ENCODE measurements at regions not wholly inside any gene's neighbourhood (a gene's known extent, or its start where the extent isn't known, plus 50 kb on each side); places are given as distances from the start of the nearest gene placed in this dataset.
"Not testable (repeated sequence)": the region's sequence is repeated elsewhere in the genome, so short reads cannot be mapped to it uniquely, and the experiment has no call there.

DNA sequence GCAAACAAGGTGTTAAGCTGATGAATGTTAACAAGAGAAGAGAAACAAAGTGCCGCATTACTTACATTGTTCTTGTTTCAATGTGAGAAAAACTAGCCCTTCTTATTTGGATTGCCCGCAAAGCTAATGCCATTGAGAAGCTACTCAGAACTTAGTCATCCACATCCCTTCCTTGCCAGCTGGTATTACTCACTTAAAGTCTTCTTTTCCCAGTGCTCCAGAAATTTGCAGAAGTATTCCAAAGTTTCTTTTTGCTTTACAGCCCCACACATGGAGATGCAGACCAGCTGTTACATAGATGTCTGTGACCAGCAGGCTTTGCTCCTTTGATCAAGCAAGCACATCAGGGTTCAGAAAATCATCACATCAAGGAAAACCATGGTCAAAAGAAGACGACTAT lies 529.0 kb downstream of the TBC1D32 start:
- DNase-seq = no peak

DNA sequence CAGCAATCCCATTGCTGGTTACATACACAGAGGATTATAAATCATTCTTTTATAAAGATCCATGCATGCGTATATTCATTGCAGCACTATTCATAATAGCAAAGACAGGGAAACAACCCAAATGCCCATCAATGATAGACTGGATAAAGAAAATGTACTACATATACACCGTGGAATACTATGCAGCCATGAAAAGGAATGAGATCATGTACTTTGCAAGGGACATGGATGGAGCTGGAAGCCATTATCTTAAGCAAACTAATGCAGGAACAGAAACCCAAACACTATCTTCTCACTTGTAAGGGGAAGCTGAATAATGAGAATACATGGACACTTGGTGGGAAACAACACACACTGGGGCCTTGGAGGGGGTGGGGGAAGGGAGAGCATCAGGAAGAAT lies 529.7 kb downstream of the TBC1D32 start:
- no peak for DNase-seq

DNA sequence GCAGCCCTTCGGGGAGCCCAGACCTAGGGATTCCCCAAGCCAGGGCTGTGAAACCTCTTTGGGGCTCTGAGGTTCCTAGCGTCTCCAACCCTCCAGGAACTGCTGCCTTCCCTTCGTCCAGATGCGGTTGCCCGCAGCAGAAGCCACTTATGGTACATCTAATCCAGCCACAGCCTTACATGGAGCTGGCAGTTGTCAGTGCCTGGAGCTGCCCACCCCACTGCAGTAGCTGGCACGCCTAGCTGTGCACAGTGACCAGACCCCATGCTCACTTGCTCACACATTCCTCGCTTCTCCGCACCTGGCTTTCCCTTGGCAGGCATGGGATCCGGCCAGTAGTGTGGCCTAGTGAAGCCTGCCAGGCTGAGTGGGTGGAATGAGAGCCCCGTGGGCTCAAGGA lies 547.6 kb downstream of the TBC1D32 start:
- no peak for DNase-seq

DNA sequence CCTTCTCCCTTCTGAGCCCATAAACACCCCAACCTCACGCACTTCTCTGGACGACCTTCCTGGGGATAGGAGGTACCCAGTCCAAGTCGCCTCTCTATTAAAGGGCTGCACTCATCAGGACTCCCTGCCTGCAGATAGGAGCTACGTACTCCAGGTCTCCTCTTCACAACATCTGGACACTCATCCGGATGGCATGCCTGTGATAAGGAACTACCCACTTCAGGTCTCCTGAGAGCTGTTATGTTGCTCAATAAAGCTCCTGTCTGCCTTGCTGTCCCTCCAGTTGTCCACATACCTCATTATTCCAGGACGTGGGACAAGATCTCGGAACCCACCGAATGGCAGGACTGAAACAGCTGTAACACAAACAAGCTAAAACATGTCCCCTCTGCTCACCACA lies 548.0 kb downstream of the TBC1D32 start:
- no peak for DNase-seq

DNA sequence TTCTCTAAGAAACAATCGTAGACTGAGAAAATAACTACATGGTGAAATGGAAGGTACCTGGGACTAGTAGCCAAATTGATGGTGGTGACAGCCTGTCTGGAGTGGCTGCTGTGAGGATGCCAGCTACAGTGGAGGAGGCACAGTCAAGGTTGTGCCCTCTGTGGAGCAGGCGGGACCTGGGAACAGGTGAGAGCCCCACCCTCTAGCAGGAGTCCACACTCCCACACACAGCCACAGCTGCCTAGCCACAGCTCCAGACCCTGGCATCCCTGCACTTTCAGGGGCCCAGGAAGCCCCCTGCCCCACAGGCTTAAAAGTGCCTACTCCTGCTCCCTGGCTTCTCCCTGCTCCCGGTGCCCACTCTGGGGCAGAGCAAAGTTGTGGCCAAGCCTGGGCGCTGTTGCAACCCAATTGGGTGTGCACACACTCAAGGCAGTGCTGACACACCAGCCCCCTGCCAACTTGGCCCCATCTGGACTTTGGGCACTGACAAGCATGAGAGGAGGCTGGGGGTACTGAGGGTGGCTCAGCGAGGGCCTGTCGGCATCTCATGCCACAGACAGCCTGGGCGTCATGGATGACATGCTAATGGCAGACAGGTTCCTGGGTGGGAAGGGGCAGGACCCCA lies 548.7 kb downstream of the TBC1D32 start:
- DNase-seq = no peak

DNA sequence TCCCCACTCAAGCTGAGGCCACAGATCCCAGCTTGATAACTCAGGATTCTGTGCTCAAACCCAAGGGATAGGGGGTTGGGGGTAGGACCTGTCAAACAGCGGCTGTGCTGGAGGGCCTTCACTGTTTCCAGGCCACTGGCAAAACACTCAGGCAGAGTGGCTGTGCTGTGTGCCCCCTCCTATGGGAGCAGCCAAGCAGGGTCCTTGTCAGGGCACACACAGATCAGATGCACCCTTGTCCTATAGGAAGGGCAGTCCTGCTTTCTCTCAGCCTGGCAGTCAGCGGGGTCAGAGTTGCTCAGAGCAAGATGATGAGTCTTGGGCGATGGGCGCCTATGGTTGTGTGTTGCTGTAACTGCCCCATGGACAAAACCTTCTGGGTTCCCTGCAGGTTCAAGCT lies 554.8 kb downstream of the TBC1D32 start:
- no peak for DNase-seq

DNA sequence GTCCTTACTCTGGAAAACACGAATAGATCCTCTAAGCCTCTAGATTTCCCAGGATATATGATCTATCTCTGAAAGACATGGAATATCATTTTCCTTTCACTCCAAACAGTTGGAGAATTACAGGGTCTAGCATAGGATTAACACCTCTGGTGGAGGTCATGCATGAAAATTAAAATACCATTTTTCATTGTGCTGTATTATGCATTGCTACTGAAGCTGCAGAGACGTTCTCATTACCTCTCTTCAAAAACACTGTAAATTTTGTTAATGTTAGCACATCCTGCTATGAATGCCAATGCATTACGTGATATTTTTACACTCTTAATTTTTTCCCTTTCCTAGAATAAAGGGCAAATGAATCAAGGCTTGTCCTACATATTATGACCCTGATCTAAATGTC lies 558.6 kb downstream of the TBC1D32 start:
- no peak for DNase-seq

DNA sequence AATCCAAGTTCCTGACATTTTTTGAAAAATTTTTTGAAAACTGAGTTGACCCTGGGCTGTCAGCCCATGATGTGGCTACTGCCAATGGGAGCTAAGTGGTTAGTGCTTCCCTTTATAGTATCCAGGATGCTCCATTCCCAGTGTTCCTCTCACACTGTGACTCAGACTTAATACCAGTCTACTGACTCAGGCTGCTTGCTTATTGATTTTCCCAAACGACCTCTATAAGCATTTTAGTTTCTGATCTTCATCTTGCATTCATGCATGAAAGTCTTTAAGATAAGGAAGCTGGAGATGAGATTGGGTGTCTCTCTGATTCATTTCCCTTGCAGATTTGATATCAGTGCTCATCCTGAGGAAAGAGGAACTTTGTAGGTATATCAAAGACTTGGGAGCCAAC lies 560.0 kb downstream of the TBC1D32 start:
- no peak for DNase-seq

DNA sequence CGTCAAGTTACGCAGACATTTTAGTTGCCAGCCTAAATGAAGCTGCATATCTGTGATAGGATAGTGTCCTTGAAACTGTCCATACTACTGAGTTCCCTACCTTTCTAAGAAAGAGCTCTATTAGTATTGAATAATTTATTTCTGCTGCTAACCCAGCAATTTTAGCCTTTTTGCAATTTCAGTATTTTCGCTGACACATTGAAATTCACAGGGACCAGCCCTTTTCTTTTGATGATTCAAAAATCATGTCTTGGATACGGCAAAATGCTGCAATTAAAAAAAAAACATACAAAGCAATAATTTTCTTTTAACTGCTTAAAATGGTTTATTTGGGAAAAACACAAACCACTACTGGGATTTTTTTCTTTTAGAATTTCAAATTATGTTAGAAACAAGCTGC lies 563.3 kb downstream of the TBC1D32 start:
- no peak for DNase-seq

DNA sequence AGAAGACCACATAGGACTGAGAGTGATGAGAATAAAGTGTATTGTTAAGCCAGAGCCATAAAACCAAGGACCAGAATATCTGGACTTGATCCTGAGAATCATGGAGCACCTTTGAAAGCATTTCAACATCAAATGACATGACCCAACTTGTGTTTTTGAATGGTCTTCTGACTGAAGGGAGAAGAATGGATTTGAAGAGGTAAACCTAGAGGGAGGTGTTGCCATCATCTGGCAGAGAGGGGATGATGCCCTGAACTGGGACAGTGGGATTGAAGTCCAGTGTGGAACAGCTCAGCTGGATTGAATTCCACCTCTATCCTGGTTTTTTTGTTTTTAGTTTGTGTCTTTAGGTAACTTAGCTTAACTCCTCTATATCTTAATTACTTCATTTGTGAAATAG lies 570.0 kb downstream of the TBC1D32 start:
- DNase-seq = no peak

DNA sequence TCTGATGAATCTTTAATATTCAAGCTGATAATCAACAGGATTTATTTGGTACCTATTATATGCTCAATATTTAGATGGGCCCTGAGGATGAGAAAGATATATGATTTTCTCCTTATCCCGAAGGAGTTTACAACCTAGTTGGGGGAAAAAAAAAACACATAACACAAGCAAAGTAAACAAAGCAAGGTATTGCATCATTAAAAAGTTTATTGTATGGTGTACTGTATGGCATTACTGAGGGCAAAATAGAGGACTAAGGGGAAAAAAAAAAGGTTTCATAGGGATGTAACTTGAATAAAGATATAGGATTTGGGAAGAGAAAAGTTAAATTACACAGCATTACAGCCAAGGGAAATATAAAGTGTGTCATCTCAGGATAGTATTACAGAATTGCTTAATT lies 574.7 kb downstream of the TBC1D32 start:
- no peak for DNase-seq

DNA sequence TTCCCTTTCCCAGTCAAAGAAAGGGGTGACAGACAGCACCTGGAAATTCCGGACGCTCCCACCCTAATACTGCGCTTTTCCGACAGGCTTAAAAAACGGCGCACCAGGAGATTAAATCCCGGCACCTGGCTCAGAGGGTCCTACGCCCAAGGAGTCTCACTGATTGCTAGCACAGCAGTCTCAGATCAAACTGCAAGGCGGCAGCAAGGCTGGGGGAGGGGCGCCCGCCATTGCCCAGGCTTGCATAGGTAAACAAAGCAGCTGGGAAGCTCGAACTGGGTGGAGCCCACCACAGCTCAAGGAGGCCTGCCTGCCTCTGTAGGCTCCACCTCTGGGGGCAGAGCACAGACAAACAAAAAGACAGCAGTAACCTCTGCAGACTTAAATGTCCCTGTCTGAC lies 585.7 kb downstream of the TBC1D32 start:
- DNase-seq = not testable (repeated sequence)

DNA sequence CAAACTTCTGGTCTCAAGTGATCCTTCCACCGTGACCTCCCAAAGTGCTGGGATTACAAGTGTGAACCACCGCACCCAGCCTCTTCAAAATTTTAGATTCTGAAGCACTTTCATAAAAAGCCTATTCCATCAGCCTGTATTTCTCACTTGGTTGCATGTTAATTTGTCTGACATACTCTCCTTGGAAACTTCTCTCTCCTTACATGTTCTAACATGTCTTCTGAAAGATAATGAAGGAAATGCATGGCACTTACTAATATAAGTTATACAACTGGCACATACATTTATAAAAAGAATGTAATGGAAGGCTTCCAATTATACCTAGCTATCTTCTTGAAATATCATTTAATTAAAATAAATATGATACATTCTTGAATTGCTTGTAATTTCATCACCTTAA lies 597.5 kb downstream of the TBC1D32 start:
- DNase-seq = no peak

DNA sequence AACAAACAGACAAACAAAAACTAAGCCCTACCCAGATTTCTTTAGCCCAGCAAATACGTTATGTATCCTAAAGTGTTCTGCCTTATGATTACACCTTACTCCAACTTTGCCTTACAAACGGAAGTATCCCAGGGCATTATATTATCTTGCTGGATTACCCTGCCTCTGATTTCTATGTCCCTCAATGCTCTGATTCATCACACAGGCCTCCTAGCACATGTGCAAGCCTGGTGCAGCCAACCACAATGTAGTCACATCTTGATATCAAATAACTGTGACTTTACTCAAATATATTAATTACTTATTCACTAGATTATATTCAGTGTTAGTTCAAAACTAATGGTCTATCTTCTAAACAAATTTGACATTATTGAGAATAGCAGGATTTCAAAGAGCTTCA lies 598.6 kb downstream of the TBC1D32 start:
- DNase-seq = no peak

DNA sequence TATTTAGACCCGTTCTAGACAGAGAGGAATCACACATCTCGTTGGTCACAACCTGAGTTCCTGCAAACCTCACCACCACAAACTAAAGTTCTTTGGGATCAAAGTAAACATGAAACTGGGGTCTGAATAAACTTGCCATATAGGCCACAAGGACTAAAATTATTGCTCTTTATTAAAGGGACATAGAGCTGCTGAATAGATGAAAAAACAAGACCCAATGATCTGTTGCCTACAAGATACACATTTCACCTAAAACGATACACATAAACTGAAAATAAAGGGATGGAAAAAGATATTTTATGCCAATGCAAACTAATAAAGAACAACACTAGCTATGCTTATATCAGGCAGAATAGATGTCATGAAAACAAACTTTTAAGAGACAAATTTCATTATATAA lies 623.0 kb downstream of the TBC1D32 start:
- DNase-seq = no peak

DNA sequence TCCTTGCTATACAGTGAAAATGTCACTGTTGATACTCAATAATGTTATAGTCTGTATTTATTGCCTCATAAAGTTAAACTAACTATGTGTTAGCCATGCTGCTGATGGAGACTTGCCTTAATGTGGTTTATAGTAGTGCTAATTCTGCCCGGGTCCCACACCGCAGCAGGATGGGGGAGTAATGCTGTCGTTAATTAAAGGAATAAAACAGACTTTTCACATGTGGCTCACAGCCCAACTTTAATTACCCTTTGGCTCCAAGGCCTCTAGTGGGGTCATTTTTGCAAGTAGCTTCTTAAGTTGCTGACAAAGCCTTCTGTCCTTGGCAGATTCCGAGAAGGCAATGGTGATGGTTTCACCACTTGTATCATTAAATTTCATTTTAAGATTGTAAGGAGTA lies 634.3 kb downstream of the TBC1D32 start:
- no peak for DNase-seq

DNA sequence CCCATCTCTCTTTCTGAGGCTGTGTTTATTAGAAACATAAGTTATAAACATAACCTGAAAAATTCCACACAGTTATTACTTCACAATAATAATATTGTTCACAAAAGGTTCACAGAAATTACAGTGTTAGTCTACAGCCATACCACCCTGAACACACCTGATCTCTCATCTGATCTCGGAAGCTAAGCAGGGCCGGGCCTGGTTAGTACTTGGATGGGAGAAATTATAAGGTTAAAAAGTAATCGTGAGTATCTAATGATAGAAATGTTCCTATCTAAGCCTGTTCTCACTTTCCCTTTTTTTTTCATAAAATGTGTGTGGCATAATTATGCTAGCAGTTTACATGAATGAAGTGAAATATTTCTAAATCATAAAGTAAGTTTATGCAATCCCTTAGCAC lies 647.8 kb downstream of the TBC1D32 start:
- no peak for DNase-seq

DNA sequence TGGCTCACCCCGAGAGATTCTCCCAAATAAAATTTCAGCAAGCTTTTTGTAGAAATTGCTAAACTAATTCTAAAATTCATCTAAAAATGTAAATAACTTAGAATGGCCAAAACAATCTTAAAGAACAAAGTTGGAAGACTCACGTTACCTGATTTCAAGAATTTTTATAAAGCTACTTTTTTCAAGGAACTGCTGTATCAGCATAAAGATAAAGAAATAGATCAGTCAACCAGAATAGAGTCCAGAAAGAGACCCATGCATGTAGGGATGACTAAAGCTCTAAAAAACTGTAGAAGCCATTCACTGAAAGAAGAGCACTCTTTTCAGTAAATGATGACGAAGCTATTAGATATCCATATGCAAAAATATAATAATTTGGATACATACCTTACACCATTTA lies 652.1 kb downstream of the TBC1D32 start:
- no peak for DNase-seq

DNA sequence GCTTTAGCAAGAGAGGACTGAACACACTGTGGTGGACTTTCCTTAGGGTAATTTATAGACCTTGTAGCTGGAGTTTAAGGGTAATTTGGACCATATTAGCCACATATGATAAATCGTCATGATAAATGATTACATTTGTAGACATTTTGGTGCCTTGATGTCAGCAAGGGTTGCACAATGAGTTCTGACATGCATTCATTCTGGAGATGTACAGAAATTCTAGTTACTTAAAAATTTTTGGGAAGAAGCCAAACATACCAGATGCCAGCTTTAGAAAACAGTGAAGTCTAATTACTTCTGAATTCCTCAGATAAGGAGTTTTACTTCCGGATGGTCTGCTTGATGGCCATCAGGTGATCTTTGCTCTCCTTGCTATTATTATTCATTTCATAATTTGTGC lies 653.1 kb downstream of the TBC1D32 start:
- DNase-seq = no peak

DNA sequence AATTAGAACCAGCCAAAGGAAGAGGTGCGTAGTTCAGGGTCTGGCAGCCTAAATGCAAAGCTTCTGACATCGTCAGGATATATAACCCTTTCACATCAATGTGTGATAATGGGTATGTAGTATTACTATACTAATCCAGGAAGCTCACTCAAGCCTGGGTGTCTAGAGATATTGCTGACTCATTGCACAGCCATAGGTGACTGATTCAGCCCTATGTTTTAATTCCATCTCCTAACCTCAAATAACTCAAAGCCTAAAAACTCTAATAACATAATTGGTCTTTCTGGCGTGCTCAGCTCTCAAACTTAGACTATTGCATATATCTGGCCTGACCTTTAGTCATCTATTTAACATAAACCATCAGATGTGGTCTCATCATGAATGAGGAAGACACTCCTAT lies 658.4 kb downstream of the TBC1D32 start:
- no peak for DNase-seq

DNA sequence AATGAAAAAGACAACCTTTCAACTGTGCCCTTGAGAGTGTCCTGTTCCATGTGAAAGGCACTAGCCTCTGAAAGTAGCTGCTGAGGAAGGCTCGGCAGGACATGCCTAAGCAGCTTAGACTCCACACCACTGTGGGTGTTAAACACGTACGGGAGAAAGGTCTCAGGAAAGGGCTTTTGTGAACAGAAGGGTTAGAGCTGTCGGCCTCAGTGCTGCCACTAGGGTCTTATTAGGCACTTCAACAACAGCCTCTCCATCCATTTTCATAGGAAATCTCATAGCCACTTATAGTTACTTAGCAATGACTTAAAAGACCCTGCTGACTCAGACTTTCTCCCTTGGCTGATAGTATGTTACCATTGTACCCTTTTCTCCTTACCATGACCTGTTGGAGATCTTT lies 662.8 kb downstream of the TBC1D32 start:
- DNase-seq = no peak

DNA sequence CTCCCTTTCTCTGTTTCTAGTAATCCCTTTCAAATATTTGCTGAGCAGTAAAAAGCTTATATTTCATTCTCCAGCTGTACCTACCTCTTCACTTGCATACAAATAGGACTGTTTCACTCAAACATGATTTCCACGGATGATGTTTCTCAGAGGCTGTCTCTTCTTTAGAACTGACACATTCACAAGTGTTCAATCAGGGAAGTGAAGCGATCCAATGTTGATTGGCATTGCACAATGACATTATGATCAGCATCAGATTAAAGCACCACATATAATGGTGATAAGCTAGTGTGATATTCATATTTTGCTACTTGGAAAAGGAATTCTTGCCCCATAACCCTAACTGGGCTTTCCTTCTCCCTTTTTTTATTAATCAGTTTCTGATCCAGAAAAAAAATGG lies 681.8 kb downstream of the TBC1D32 start:
- DNase-seq = no peak

DNA sequence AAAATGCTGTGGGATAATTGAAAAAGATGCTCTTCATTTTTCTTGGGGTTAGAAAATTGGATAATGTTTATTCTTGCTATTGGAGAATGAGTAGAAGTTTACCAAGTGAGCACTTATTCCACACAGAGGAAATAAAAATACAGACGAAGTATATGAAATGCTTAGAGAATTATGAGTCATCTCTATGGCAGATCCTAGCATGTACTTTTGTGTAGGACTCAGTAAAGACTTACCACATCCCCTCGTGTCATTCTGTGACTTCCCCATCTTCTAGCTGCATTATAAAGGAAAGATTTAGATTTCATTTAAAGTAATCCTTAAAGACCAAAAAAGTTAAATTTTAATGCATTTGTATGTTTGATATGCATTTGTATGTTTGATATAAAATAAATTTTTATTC lies 685.6 kb downstream of the TBC1D32 start:
- DNase-seq = no peak

DNA sequence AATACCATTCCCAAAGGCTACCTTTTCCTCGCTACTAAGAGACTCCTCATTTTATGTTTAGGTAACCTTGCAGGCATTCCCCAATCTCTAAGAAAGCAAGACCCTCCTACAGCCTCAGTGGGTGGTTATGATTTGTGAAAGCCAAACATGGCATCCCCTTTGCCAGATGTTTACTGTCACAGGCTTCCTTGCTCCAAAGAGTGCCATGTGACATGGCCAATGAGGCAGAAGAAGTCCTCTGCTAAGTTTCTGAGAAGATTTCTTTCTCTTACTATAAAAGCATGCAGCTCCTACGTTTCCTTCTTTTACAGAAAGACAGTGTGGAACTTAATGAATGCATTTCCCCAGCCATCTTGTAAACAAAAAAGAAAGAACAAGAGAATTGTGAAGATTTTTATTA lies 688.2 kb downstream of the TBC1D32 start:
- no peak for DNase-seq

DNA sequence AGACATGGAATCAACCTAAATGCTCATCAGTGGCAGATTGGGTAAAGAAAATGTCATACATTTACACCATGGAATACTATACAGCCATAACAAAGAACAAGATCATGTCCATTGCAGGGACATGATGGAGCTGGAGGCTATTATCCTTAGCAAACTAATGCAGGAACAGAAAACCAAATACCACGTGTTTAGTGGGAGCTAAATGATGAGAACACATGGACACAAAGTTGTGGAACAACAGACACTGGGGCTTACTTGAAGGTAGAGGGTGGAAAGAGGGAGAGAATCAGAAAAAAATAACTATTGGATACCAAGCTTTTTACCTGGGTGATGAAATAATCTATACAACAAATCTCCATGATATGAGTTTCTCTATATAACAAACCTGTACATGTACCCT lies 701.3 kb downstream of the TBC1D32 start:
- no peak for DNase-seq
